Thoracic aorta (tissue), 2 donors: ENCODE measurements at regions not wholly inside any gene's neighbourhood (a gene's known extent, or its start where the extent isn't known, plus 50 kb on each side); places are given as distances from the start of the nearest gene placed in this dataset.

Experiments
- ATAC-seq: fragments of 150-250 bp; one replicate; pipeline ENCODE4 v1.8.0; 2017; ENCODE audit warnings: low read depth; ENCODE audit not compliant: insufficient number of reproducible peaks, low FRiP score
- DNase-seq: peaks from one replicate; pipeline ENCODE4 v3.0.0-alpha.2; 2020; ENCODE audit warnings: low spot score
- H3K27ac ChIP-seq, 2 donors: fragments of 200-600 bp; sonication (generic); 1 replicate in 1 of 2; 2 replicates in 1 of 2; pipeline ENCODE4 v1.5.1; 2016; ENCODE audit warnings: mild to moderate bottlenecking in 2 of 2, moderate library complexity in 2 of 2
- H3K27me3 ChIP-seq: fragments of 200-600 bp; sonication (generic); replicated peaks from 2 replicates; pipeline ENCODE4 v1.6.0; 2016; ENCODE audit warnings: mild to moderate bottlenecking; ENCODE audit not compliant: insufficient read depth
- H3K36me3 ChIP-seq: fragments of 200-600 bp; sonication (generic); one replicate; pipeline ENCODE4 v1.5.1; 2016
- H3K4me1 ChIP-seq, 2 donors: fragments of 200-600 bp; sonication (generic); 1 replicate in 1 of 2; 2 replicates in 1 of 2; pipeline versions ENCODE4 v1.5.1 to v1.6.0; 2016; ENCODE audit warnings: low read depth in 2 of 2, mild to moderate bottlenecking in 1 of 2; ENCODE audit not compliant: control insufficient read depth in 1 of 2
- H3K4me3 ChIP-seq: fragments of 200-600 bp; sonication (generic); 2 replicates; pipeline ENCODE4 v1.5.1; 2016; ENCODE audit warnings: mild to moderate bottlenecking
- H3K9me3 ChIP-seq: fragments of 200-600 bp; sonication (generic); 2 replicates; pipeline ENCODE4 v1.5.1; 2016
- TF ChIP-seq, protein P1 (sequence below): fragments of 200-600 bp; sonication (generic); IDR thresholded peaks from one replicate; pipeline ENCODE4 v1.5.1; 2019; ENCODE audit warnings: antibody characterized with exemption

DNA sequence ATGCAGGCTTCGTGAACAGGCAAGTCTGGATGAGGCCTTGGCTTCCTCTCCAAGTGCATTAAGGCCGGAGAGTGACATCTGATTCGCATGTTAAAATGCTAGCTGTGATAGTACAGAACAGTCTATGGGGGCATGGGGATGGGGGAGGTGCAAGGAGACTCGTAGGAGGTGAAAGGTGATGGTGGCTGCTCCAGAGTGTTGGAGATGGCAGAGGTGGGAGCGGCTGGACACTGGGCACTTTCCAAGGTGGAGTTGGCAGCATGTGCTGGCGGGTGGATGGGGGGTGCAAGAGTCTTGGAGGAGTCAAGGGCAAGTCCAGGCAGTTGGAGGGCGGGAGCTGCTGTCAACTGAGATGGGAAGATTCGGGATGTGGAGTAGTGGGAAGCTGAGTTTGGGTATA, 350.9 kb upstream of the TNRC6C start:
- no peaks in the 10 kb centered on the region for H3K9me3 ChIP-seq
- TF ChIP-seq, protein P1, sequence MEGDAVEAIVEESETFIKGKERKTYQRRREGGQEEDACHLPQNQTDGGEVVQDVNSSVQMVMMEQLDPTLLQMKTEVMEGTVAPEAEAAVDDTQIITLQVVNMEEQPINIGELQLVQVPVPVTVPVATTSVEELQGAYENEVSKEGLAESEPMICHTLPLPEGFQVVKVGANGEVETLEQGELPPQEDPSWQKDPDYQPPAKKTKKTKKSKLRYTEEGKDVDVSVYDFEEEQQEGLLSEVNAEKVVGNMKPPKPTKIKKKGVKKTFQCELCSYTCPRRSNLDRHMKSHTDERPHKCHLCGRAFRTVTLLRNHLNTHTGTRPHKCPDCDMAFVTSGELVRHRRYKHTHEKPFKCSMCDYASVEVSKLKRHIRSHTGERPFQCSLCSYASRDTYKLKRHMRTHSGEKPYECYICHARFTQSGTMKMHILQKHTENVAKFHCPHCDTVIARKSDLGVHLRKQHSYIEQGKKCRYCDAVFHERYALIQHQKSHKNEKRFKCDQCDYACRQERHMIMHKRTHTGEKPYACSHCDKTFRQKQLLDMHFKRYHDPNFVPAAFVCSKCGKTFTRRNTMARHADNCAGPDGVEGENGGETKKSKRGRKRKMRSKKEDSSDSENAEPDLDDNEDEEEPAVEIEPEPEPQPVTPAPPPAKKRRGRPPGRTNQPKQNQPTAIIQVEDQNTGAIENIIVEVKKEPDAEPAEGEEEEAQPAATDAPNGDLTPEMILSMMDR, result no peak
- ATAC-seq, result no peak
- no peak overlapping the region for H3K27ac ChIP-seq
- no peak for DNase-seq
- no peaks in the 10 kb centered on the region for H3K27me3 ChIP-seq
- H3K4me1 ChIP-seq, result peaks cover 15 to 50% of the 10 kb centered on the region in 2 donors
- no peak overlapping the region for H3K4me3 ChIP-seq
- H3K36me3 ChIP-seq, result no peaks in the 10 kb centered on the region

DNA sequence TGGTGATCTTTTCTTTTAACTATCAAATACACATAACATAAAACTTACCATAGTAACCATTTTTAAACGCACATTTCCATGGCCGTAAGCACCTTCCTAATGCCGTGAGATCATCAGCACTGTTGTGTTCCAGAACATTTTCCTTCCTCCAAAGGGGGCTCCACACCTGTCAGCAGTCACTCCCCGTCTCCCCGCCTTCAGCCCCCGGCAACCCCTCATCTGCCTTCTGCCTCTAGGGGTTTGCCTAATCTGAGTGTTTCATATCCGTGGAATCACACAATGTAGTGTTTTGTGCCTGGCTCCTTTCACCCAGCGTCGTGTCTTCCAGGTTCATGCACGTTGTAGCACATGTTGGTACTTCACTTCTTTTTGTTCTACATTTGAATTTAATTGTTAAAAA, 350.1 kb upstream of the TNRC6C start:
- H3K36me3 ChIP-seq, result no peaks in the 10 kb centered on the region
- DNase-seq (no peak), ATAC-seq (no peak)
- H3K4me3 ChIP-seq, result no peak overlapping the region
- TF ChIP-seq, protein P1, result no peak
- H3K27me3 ChIP-seq, result no peaks in the 10 kb centered on the region
- H3K4me1 ChIP-seq, result peaks cover 7 to 42% of the 10 kb centered on the region in 2 donors
- no peak overlapping the region for H3K27ac ChIP-seq
- H3K9me3 ChIP-seq, result no peaks in the 10 kb centered on the region

DNA sequence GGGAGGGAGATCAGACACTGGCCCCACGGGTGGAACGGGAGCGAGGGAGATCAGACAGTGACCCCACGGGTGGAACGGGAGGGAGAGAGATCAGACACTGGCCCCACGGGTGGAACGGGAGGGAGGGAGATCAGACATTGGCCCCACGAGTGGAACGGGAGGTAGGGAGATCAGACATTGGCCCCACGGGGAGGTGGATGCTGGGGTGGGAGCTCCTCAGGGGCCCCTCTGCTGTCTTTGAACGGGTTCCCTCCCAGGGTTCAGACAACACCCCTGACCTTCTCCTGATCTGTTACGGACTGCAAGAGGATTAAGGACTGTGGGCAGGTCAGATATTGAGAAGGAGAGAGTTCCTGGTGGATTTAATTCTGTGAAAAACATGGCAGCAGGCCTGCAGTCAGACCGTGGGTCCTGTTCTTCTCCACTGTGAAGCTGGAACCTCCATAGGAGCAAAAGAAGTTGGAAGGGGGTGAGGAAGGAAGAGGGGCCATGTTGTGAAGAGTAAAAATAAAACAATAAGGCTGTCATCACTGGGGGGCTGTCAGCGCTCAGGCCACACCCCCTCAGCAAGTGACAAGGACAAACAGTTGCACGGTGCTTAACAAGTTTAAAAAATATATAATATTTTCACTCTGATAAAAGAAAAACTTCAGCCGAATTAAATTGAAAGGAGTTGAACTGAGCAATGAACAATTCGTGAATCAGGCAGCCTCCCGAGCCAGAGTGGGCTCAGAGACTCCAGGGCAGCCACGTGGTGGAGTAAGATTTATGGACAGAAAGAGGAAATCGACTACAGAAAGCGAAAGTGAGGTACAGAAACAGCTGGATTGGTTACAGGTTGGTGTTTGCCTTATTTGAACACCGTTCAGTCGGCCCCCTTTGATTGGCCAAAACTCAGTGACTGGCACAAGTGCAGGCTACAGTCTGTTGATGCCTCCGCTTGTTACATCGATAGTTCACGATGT, 348.7 kb upstream of the TNRC6C start:
- Histone ChIP-seq H3K27me3 (no peaks in the 10 kb centered on the region), H3K9me3 (no peaks in the 10 kb centered on the region)

DNA sequence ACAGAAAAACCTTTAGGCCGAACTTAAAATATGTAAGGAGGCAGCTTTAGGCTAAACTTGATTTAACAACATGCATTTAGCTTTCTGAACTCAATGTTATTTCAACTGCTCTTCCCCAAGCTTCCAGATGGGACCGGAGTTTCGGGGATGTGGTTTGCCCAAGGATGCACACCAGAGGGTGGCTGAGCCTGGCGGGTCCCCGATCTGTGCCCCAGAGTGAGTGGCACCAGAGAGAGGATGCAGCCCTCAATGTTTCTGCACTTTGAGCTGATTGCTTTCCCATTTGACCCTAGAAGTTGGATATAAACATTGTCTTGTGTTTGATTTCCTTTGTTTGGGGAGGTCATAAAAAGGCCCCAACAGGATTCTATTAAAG, 348.0 kb upstream of the TNRC6C start:
- Histone ChIP-seq H3K27ac (peak overlapping the region in 1 of 2 donors; percentile 24), H3K4me3 (peak overlapping the region; percentile 57), H3K4me1 (peaks cover 7 to 30% of the 10 kb centered on the region in 2 donors), H3K36me3 (no peaks in the 10 kb centered on the region), H3K27me3 (no peaks in the 10 kb centered on the region), H3K9me3 (no peaks in the 10 kb centered on the region)
- TF ChIP-seq, protein P1, result no peak
- ATAC-seq (no peak), DNase-seq (no peak)

More for the DNA sequence above, 348.7 kb upstream of the TNRC6C start:
- Histone ChIP-seq H3K4me1 (peaks cover 4 to 28% of the 10 kb centered on the region in 2 donors), H3K4me3 (peak overlapping the region; percentile 57), H3K27ac (peak overlapping the region; percentile 24 to 33), H3K36me3 (no peaks in the 10 kb centered on the region)
- ATAC-seq (no peak), DNase-seq (no peak)
- TF ChIP-seq, protein P1, result no peak

DNA sequence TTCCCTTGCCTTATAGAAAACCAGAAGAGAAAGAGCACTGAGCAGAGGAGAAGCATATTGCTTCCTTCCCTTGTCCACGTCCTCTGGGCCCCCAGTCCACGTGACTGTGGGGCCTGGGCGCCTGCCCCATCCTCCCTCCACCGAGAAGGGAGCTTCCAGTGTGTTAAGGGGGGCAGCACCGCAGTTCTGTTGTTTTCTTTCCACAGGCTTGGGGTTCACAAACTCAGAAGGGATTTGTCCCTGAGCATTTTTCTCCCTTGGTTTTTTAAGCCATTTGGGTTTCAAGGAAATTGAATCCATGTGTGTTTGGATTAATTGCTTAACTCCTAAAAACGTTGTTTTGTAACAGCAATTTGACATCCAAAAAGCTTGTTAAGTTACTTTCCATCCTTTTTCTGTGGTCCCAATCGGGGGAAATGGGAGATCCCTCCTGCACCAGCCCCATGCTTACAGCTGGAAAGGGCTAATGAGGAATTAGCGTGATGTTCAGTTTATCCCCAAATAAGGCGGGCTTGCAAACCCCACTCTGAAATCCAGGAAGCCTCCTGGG, 347.5 kb upstream of the TNRC6C start:
- H3K4me1 ChIP-seq, result peaks cover 12 to 35% of the 10 kb centered on the region in 2 donors
- peak overlapping the region; percentile 57 for H3K4me3 ChIP-seq
- H3K27ac ChIP-seq, result no peak overlapping the region
- ATAC-seq, result no peak
- H3K27me3 ChIP-seq, result no peaks in the 10 kb centered on the region
- no peaks in the 10 kb centered on the region for H3K36me3 ChIP-seq
- H3K9me3 ChIP-seq, result no peaks in the 10 kb centered on the region
- TF ChIP-seq, protein P1, result no peak
- no peak for DNase-seq
